ENCODE measurements at regions not wholly inside any gene's neighbourhood (a gene's known extent, or its start where the extent isn't known, plus 50 kb on each side); places are given as distances from the start of the nearest gene placed in this dataset.
A peak's percentile ranks its signal among the peaks of the same experiment; 100 is the strongest.
"Not testable (repeated sequence)": the region's sequence is repeated elsewhere in the genome, so short reads cannot be mapped to it uniquely, and the experiment has no call there.

DNA sequence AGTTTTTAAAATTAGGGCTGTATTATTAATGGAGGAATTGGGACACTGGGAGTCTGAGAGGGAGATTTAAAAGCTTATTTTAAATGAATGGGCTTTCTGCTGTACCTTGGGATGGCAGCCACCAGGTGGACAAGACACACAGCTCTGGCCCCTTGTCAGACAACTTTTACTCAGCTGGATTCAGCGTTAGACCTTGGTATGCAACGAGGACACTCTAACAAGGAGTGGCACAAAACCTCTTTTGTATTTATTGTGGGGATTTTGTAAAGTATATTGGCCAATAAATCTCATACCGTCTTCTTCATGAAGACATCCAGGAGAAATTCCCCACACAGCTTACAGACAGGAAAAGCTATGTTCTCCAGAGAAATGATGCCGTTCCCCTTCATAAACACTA, 105.7 kb downstream of the LCA5 start:
- FAIRE-seq (no peak), DNase-seq (ENCODE audit: insufficient read length, low spot score) (no peak)

DNA sequence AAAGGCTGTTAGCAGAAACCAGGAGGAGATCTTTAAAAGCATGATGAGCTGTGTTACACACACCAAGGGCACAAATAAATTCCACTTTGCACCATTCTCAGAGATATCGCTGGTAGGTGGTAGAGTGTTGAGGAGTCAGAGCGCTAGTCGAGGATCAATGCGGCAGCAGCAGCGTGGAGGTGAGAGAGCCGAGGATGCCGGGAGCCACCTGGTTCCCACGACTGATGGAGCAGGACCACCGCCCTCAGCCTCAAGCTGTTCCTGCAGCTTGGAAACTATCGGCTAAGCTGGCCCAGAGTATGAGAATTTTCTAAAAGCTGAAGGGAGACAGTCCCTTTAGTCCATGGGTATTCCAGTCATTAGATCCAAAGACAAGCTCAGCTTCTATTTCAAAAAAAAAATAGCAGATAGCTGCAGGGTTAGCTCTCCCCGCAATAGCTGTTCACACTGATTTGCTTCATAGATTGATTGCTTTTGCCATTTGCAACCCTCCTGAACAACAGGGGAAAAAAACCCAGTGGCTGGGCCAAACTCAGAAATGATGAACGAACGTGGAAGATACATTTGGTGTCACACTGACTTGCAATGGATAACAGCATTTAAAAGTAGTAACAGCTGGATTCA, 106.2 kb downstream of the LCA5 start:
- DNase-seq (ENCODE audit: insufficient read length, low spot score): no peak
- no peak for FAIRE-seq

DNA sequence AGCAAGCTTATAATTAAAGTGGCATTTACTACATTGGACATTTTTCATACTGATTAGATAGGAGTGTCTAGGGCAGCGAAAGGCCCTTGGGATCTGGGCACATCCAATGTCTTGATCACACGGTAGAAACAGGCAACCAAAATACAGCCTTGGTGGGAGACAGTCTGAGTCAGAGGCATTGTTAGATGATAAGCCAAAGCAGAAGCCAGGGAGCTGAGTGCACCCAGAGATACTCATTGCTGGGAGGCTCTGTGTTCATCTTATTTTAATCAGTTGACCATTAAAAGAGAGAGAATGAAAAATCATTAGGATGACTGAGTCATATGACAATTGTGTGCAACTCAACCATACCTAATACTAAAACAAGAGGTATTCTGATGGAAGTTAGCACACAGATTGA, 109.5 kb downstream of the LCA5 start:
- DNase-seq (ENCODE audit: insufficient read length, low spot score) (no peak), FAIRE-seq (no peak)

DNA sequence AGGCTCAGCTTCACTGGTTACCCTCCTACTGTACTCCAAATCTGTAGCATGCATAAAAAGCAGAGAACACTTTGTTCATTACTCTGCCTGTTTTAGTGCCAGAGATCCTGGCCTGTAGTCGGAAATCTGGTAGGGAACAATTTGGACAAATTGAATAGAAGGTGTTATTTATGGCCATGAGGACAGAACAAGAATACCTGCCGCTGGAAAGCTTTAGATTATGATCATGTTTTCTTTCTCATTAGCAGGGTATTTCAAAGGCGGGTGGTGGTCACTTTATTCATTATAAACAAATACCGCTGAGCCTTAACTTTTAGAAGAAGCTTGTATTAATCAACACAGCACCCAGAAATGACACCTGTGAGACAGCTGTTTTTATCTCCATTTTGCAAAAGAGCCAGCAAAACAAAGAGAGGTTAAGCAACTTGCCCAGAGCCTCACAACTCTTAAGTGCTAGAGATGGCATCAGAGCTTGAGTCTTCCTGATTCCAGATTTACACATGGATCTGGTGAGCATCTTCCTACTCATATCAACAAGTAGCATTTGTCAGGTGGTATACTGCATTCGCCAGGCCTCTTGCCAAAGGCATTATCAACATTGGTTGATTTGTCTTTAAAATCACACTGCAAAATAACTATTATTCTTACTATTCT, 110.5 kb downstream of the LCA5 start:
- DNase-seq (ENCODE audit: insufficient read length, low spot score) (no peak), FAIRE-seq (no peak)

DNA sequence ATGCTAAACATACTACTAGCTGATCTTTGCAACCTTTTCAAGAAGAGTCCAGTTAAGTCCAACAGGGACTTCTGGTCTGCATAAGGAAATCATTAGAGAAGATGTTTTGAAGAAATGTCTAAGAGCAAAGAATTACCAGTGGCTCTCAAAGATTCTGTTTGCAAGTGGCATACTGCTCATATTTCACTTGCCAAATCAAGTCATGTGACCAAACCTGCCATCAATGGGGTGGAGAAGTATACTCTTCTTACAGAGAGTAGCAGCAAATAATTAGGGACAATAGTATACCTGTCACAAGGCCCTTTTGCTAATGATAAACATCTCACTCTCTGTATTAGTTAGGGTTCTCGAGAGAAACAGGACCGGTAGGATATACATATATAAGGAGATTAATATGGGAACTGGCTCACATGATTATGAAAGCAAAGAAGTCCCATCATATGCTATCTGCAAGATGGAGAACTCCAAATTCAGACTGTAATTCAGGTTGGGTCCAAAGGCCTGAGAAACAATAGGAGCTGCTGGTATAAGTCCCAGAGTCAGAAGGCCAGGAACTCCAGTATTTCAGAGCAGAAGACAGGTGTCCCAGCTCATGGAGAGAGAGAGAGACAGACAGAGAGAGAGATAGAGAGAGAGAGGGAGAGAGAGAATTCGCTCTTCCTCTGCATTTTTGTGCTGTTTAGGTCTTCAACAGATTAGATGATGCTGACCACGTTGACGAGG, 111.5 kb downstream of the LCA5 start:
- FAIRE-seq (no peak), DNase-seq (ENCODE audit: insufficient read length, low spot score) (no peak)

DNA sequence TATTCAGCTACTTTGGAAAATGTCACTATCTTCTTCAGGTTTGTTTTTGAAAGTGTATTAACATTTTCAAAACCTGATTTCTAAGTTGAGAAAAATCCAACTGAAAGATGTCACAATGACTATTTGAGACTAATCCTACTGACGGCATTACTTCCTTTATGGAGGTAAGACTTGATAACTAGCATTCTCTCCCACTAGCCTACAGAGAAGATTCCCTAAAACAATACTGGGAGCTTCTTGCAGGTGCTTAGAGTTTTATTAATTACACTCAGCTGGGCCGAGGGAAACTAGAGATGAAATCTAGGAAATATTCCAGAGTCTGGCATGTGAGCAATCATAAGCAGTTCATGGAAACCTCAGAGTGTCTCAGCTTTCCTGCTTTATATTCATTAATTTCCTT, 114.0 kb downstream of the LCA5 start:
- FAIRE-seq (no peak), DNase-seq (ENCODE audit: insufficient read length, low spot score) (no peak)

DNA sequence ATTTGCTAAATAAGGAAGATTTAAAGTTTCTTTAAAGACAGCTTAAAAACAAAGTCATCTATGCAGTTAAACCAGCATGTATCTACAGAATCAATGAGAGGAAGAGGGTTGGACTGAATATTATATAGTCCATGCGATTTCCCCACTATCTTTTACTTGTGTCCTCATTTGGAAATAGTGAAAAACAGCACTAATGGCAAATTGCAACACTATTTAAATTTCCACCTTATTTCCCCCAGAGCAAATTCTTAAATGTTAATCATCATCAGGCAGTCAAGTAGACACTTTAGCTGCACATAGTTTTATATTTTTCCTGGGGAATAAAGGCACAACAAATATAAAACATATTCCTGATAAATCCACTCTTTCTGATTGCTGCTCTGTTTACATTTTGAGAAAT, 114.6 kb downstream of the LCA5 start:
- FAIRE-seq (no peak), DNase-seq (ENCODE audit: insufficient read length, low spot score) (no peak)

DNA sequence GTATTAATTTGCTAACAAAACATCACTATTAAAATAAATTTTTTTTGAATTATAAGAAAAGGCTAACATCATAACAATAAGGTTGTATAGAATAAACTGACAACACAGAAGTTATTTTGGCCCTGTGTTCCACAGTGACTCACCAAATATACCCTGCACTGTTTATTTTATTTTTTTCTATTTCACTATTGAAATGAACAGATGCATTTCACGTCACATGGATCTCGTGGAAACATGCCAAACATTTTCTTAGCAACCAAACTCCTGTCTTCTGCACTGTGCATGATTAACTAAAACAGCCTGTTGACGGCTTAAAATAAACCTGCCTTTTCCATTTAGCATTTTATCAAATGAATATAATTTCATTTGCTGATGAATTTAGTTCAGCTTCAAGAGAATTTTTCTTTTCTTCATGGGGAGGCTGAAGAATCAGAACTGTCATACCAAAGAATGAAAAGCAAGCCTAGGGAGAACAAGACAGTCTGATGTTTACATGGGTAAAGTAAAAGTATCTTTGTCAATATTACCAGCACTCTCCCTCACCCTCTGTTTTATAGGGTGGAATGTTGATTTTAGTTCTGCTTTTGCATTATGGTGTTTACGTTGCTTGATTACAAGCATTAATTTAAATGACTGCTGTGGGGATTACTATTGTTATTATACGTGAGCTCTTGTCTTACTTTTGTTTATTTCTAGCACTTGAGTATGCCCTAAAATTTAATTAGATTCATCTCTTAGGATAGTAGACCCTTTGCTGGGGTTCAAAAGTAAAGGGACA, 115.3 kb downstream of the LCA5 start:
- DNase-seq (ENCODE audit: insufficient read length, low spot score) (peak; percentile 6), FAIRE-seq (no peak)

DNA sequence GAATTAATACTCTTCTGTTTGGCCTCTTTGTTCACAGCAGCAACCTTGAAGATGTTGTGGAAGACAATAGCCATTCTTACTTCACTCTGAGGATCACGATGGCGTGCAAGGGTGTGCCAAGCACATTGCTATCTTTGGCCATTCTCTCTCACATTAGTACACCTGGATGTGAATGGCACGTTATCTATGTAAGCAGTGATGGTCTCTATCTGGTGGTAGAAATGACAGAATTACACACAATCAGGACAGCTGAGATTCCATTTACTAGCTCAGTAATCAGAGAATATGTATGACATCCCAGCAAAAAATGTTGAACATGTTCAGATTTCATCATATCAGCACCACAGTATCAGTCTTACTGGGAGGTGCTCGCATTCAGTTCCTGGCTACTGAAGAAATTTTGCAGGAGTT, 116.2 kb downstream of the LCA5 start:
- DNase-seq (ENCODE audit: insufficient read length, low spot score) (no peak), FAIRE-seq (peak; percentile 55)

DNA sequence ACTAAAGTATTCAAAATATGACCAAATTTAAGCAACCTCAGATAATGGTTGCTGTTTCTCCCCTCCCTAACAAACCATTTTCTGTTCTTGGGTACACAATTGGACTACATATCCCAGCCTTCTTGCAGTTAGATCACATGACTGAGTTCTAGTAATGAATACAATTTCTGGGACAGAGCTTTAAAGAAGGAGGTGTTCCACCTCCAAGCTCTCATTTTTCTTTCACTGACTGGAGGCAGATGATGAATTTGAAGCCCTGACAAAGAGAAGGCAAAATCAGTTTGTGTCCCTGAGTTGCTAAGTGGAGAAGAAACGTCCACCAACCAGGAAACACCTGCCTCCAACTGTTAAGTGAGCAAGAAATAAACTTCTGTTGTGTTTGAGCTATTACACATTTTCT, 117.2 kb downstream of the LCA5 start:
- DNase-seq (ENCODE audit: insufficient read length, low spot score) (no peak), FAIRE-seq (no peak)

DNA sequence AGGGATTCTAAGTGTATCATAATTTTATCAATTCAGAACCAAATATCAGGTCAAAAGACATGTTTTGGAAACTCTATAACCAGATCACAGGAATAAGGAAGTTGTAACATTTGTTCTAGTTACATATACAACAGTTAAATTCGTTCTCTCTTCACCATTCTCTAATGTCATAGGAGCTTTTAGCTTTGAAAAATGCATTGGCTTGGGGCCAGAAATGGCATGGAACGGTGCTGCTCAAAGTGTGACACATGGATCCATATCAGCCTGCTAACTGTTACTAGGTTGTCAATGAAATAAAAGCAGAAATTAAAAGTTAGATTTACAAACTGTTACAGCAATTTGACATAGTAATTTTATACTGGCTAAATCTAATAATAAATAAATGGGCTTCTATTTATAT, 120.3 kb downstream of the LCA5 start:
- FAIRE-seq: no peak
- no peak for DNase-seq (ENCODE audit: insufficient read length, low spot score)

DNA sequence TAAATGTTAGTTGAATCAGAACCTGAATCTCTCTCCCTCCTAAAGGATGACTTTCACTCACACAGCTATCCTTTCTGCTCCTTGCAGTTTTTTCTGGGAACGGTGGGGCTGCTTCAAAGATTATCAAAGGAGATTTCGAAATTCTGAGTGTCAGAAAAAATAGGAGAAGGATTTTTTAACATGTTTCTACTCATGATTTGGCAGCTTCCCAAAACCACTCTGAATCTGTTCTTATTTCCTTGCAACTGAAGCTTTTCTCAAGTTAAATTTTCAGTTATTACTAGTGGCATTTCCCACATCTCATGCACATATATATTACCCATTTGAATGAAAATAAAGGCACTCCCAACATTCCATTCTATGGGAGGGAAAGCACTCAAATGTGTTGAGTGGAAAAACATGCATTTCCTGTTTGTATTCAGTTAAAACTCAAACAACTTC, 123.6 kb downstream of the LCA5 start:
- no peak for DNase-seq (ENCODE audit: insufficient read length, low spot score)
- no peak for FAIRE-seq

DNA sequence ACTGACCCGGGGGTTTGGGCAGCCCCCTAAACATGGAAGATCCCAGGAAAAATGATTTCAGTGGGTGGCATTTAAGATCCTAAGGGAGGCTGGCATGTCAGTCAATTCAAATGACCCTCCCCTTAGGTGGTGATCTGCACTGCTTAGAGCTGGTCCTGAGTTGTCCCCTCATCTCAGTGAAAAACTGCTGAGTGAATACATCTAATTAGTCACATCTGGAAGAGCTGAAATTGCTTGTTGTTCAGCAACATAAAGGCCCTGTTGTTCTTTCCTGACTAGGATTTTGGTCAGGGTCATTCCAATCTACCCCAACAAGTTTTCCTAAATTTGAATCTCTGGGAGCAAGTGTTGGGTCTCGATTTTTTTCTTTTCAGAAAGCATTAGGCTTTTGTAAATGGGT, 126.4 kb downstream of the LCA5 start:
- no peak for DNase-seq (ENCODE audit: insufficient read length, low spot score)

DNA sequence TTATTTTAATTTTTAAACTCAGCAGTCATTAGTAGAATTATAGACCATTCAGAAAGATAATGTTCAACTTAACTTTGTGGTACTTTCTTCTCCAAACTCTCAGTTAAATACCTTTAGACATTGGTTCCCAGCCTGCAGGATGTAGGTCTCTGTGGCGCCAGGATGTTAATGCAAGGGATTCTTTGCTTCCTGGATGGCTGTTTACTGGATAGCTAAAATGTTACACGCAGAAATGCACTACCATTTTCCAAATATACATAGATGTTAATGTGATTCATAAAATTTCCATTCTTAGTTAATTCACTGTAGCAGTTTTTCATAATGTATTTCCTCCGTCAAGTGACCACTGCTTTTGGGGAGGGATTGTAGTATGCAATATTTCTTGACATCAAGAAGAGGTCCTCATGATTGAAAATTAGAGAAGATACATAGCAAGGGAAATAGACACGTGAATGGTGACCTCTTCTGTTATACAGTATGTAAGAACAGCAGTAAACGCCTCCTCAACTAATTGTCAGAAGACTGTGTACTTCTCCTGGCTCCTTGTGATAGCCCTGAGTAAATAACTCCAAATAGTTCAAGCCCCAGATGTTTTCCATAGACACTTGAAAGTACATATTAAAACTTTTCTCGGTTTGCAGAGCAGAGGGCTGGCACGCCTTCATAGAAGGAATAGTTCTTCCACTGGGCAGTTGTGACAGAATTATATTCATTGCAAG, 128.8 kb downstream of the LCA5 start:
- FAIRE-seq (no peak), DNase-seq (ENCODE audit: insufficient read length, low spot score) (no peak)

More for the DNA sequence above, 126.4 kb downstream of the LCA5 start:
- no peak for FAIRE-seq

DNA sequence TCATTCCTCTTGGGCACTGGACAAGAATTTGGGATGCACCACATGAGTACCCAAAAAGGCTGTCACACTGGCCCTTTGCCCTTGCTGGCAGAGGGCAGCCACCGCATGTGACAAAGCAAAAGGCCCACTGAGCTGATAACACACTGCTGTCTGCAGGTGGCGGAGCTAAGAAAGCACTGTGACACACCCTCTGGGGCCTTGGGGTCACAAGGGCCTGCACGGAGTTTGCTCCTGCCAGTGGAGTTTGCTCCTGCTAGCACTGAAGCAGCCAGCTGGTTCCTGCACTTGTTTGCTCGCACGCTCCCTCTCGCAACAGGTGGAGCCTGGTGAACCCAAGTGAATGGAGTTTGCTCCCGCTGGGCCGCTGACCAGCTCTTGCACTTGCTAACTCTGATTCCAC, 132.6 kb downstream of the LCA5 start:
- FAIRE-seq: no peak
- no peak for DNase-seq (ENCODE audit: insufficient read length, low spot score)

DNA sequence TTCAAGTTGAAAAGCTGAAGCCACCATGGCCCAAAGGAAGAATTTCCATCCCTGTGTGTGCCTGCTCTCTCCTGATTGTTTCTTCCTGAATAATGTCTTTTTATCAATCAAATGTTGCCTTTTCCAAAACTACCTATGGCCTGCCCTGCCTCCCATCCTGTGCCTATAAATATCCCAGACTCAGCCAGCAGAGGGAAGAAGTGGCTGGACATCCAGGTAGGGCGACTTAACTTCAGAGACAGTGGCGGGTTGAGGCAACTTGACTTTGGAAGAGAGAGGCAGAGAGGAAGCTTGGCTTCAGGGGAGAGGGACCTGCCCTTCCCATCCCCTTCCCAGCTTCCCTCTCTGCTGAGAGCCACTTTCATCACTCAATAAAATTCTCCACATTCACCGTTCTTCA, 133.0 kb downstream of the LCA5 start:
- DNase-seq (ENCODE audit: insufficient read length, low spot score): no peak
- no peak for FAIRE-seq

DNA sequence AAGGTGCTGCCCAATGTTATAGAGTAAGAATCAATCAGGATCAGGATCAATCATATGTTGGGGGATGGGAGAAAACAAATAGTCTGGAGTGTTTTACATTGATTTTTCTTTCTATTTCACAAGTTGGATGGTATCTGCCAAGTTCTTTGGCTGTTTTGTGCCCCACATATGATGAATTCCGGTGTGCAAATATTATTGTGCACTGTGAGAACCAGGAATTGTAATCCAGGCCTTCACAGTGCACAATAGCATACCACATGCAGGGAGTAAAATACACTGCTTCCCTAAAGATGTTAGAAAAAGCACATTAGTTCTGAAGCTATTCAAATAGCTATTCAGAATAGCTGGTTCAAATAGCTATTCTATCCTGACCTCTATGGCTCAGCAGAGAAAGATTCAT, 133.7 kb downstream of the LCA5 start:
- no peak for FAIRE-seq
- DNase-seq (ENCODE audit: insufficient read length, low spot score): no peak

DNA sequence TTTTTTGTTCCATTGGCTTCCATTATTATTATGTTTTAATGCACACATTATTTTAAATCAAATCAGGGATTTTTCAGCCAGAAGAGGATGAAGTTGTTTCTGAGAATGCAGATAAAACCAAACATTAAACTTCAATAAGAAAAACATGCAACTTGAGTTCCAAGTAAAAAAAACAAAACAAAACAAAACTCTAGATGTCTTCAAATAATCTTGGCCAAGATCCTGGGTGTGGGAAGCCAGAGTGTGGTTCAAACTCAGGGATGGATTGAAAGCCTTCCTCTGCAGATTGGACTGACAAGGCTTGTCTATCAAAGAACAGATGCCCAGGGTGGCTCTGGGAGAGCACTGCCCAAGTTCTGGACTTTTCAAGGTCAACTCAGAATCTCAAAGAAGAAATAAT, 134.1 kb downstream of the LCA5 start:
- no peak for FAIRE-seq

DNA sequence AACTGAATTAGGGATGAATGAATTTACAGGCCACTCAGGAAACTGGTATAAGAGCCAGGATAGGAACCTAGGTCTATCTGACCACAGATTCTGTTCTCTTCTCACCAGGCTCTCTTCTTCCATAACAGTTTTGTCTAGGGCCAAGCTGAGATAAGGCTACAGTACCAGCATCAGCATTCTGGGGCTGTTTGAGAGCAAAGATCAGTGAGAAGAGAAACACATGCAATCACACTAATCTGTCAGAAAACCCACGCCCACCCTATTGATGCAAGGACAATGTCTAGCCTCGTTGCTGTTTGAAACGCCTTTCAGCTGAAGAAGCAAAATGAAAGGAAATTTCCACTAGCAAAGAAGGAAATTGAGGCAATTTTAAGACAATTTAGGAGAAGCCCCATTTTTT, 137.7 kb downstream of the LCA5 start:
- DNase-seq (ENCODE audit: insufficient read length, low spot score): no peak
- no peak for FAIRE-seq

More for the DNA sequence above, 134.1 kb downstream of the LCA5 start:
- DNase-seq (ENCODE audit: insufficient read length, low spot score): no peak

DNA sequence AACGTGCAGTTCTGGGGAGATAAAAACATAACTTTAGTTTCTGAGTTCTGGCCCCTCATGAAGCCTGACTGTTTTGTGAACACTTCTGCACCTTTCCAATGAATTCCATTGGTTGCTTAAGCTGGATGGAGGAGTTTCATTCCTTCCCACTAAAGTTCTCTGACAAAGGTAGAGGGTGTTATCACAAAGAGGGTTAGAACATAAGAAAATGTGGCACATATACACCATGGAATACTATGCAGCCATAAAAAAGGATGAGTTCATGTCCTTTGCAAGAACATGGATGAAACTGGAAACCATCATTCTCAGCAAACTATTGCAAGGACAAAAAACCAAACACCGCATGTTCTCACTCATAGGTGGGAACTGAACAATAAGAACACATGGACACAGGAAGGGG, 138.6 kb downstream of the LCA5 start:
- not testable (repeated sequence) for DNase-seq (ENCODE audit: insufficient read length, low spot score); FAIRE-seq

DNA sequence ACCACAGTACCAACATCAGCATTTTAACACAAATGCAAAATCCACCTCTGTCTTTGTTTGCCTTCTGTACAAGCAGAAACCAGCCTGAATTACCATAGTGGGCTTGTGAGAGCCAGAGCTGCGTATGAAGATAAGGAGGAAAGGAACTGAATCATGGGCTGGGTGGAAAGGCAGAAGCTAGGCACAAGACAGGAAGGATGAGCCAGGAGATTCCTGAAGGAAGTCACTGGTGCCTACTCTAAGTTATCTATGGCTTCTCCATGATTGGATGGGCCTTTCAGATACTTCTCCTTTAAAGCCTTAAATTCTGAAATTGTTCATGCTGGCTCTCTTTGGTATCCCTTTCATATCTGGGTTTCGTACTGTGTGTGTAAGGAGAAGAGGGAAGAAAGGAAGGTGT, 140.6 kb downstream of the LCA5 start:
- DNase-seq (ENCODE audit: insufficient read length, low spot score): no peak
- no peak for FAIRE-seq

Data from HTR-8/SVneo (cell line).